Omental fat pad (tissue), 3 donors: ENCODE measurements at regions not wholly inside any gene's neighbourhood (a gene's known extent, or its start where the extent isn't known, plus 50 kb on each side); places are given as distances from the start of the nearest gene placed in this dataset.

Experiments
- ATAC-seq: fragments of 150-250 bp; one replicate; pipeline ENCODE4 v1.9.1; 2016; ENCODE audit warnings: mild to moderate bottlenecking, moderate library complexity; ENCODE audit not compliant: low FRiP score
- DNase-seq: peaks from one replicate; pipeline ENCODE4 v3.0.0-alpha.2; 2019; ENCODE audit warnings: low spot score
- CTCF ChIP-seq, 3 donors: fragments of 450-650 bp; IDR thresholded peaks; one replicate each; pipeline ENCODE4 v1.5.1; 2016 to 2017; ENCODE audit warnings: antibody characterized with exemption in 3 of 3, mild to moderate bottlenecking in 3 of 3, moderate library complexity in 2 of 3

- DNase-seq (no peak), ATAC-seq (no peak)
- no peak for TF ChIP-seq CTCF (IDR thresholded peaks at IDR 0.05)
Measured at GRCh38 chr14:30264161-30264560, 294.8 kb upstream of the G2E3 start.

GRCh38 chr14:30266290-30266689 is 292.7 kb upstream of the G2E3 start:
- DNase-seq: no peak
- ATAC-seq: no peak
- TF ChIP-seq CTCF (IDR thresholded peaks at IDR 0.05): no peak

DNA sequence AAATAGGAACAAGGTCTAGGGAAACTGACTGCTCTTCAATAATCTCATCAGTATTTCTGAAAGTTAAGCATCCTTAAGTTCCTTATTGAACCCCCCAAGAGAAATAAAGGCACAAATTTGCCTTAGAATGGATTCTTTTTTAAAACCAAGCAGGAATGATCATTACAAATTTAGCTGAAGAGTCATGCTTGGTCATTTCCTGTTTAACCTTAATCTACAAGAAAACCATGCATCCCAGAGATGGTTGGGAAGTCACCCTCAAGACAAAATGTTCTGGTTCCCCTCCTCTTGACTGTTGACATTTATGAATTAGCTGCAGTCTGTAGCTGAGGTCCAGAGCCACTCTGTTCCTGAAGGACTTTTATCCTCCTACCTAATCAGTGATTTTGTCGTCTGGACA is 291.8 kb upstream of the G2E3 start:
- DNase-seq (no peak), ATAC-seq (no peak)
- no peak for TF ChIP-seq CTCF (IDR thresholded peaks at IDR 0.05)

GRCh38 chr14:30270200-30271161 is 288.5 kb upstream of the G2E3 start:
- peak; percentile 88 for ATAC-seq
- TF ChIP-seq CTCF (IDR thresholded peaks at IDR 0.05): no peak

DNA sequence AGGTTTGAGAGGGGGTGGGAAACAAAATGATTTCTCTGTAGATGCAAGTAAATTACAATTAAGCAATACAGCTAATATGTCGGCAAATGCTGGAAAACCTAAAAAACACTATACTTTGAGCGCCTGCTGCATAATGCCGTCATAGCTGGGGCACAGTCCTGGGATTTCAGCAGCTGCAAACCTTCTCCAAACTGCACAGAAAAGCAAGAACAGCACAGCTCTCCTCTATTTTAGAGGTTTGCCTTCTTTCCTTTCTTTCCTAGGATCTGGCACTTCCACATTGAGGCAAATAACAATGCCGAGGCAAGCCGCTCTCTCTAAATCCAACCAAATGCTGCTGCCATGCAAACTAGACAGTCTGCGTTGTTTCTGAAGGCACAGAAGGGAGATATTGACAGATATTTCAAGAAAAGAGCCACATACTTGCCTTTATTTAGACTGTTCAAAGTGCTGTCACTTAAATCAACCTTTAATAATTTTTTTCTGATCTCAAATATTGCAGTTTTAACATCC is 287.1 kb upstream of the G2E3 start:
- no peak for ATAC-seq
- TF ChIP-seq CTCF (IDR thresholded peaks at IDR 0.05): no peak

More at GRCh38 chr14:30270200-30271161, 288.5 kb upstream of the G2E3 start:
- peak; percentile 41 for DNase-seq

DNA sequence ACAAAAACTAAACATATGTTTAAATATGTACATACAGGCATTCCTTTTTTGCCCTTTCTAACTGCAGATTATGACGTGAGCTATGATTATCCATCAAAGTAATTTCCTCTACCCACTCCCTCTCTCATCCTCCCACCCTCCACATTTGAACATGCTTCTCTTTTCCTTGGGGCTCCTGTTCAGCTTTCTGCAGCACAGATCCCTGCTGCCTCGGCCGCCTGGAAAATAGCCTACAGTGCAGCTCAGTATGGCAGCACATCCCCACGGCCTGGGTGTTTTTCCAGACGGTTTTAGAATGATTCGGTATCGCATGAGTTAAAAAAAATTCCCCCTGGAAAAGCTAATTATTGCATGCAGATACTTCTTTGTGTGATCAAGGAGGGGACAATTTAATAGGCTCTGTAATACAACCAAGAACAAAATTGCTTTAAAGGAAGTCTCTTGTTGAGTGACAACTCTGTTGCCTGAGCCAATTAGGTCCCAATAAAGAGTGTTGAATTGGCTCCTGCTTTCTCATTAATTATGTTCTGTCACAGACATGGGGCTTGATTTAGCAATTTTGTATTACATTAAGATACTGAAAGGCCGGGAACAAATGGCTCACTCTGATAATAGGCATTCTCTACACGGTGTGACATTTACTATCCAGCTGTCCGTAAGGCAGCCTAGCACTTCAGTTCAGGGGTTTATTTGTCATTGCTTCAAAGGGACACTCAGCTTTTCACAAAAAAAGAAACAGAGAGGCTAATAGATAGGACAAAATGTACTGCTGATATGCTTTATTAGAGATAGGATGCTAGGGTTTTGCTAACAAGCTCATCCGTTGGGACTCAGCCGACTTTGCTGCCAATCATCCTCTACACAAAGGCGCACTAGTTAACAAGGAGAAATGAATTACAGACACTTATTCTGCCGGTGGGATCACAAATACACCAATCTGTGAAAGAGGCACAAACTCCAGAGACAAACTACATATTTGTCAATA is 285.8 kb upstream of the G2E3 start:
- DNase-seq (no peak), ATAC-seq (no peak)
- TF ChIP-seq CTCF (IDR thresholded peaks at IDR 0.05): no peak

More for the DNA sequence above, 287.1 kb upstream of the G2E3 start:
- no peak for DNase-seq
